ENCODE measurements at regions not wholly inside any gene's neighbourhood (a gene's known extent, or its start where the extent isn't known, plus 50 kb on each side); places are given as distances from the start of the nearest gene placed in this dataset.

DNA sequence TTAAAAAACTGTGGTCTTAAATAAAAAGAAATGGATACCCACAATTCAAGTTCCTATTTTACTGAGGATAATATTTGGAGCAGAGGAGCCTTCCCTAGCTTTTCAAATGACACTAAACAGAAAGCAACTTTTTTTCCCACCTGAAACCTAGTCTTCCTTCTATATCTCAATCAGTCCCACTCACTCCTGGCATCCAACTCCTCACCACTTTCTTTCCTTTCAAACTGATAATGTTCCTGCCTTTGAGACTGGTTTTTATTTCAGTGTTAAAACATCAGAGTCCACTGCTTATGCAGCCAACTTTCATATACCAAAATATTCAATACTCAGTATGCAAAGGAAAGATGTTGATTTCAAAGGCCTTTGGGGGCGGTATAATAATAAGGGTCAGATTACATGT is 225.6 kb downstream of the GXYLT1 start:
- Histone ChIP-seq H3K18ac (ENCODE audit: low read length) (no peak overlapping the region), H3K27ac (ENCODE audit: low read depth, low read length) (no peak overlapping the region), H3K27me3 (ENCODE audit: insufficient read depth, low read length) (no peaks in the 10 kb centered on the region), H3K36me3 (ENCODE audit: control insufficient read depth in 1 of 2, insufficient read depth in 2 of 2, low read length in 2 of 2) (no peaks in the 10 kb centered on the region), H4K8ac (ENCODE audit: low read depth, low read length) (no peak overlapping the region), H3K23ac (ENCODE audit: low read length) (no peak overlapping the region), H2BK12ac (ENCODE audit: low read length) (no peak overlapping the region), H4K91ac (ENCODE audit: low read depth, low read length) (no peak overlapping the region), H3K4me3 (ENCODE audit: low read depth, low read length) (no peak overlapping the region), H3K4me1 (ENCODE audit: control insufficient read depth in 1 of 2, insufficient read depth in 2 of 2, low read length in 2 of 2) (peaks cover 0 to 2% of the 10 kb centered on the region in 2 experiments), H2AFZ (ENCODE audit: insufficient read depth, low read length, poor library complexity) (no peak overlapping the region), H3K4ac (ENCODE audit: low read depth, low read length) (no peak overlapping the region), H4K12ac (ENCODE audit: low read depth, low read length) (no peak overlapping the region), H2AK5ac (ENCODE audit: low read length) (no peak overlapping the region), H3K79me2 (ENCODE audit: control insufficient read depth, insufficient read depth, low read length, poor library complexity) (no peaks in the 10 kb centered on the region), H3K4me2 (ENCODE audit: low read length) (no peak overlapping the region), H3K9ac (ENCODE audit: low read length) (no peak overlapping the region), H3K14ac (ENCODE audit: low read length) (no peak overlapping the region), H3K9me3 (ENCODE audit: insufficient read depth, low read depth, low read length) (no peaks in the 10 kb centered on the region), H2BK5ac (ENCODE audit: low read depth, low read length, poor library complexity) (no peak overlapping the region), H3K79me1 (ENCODE audit: low read length) (peaks cover 2% of the 10 kb centered on the region), H2BK120ac (ENCODE audit: insufficient read depth, low read length, poor library complexity) (no peak overlapping the region)
- WGBS (ENCODE audit: extremely low coverage, insufficient coverage, insufficient read length), result no CpG with 5 or more reads among the region's 1 CpG
- DNase-seq, result no peak

- Histone ChIP-seq H3K4me2 (ENCODE audit: low read length) (no peak overlapping the region), H4K91ac (ENCODE audit: low read depth, low read length) (no peak overlapping the region), H3K79me2 (ENCODE audit: control insufficient read depth, insufficient read depth, low read length, poor library complexity) (no peaks in the 10 kb centered on the region), H2BK12ac (ENCODE audit: low read length) (no peak overlapping the region), H3K27ac (ENCODE audit: low read depth, low read length) (no peak overlapping the region), H3K79me1 (ENCODE audit: low read length) (peaks cover 2% of the 10 kb centered on the region), H3K9ac (ENCODE audit: low read length) (no peak overlapping the region), H2BK120ac (ENCODE audit: insufficient read depth, low read length, poor library complexity) (no peak overlapping the region), H3K9me3 (ENCODE audit: insufficient read depth, low read depth, low read length) (no peaks in the 10 kb centered on the region), H4K12ac (ENCODE audit: low read depth, low read length) (no peak overlapping the region), H3K18ac (ENCODE audit: low read length) (no peak overlapping the region), H2AK5ac (ENCODE audit: low read length) (no peak overlapping the region), H3K27me3 (ENCODE audit: insufficient read depth, low read length) (no peaks in the 10 kb centered on the region), H2BK5ac (ENCODE audit: low read depth, low read length, poor library complexity) (no peak overlapping the region), H3K23ac (ENCODE audit: low read length) (no peak overlapping the region), H3K14ac (ENCODE audit: low read length) (no peak overlapping the region), H3K4me3 (ENCODE audit: low read depth, low read length) (no peak overlapping the region), H3K4me1 (ENCODE audit: control insufficient read depth in 1 of 2, insufficient read depth in 2 of 2, low read length in 2 of 2) (peaks cover 0 to 2% of the 10 kb centered on the region in 2 experiments), H4K8ac (ENCODE audit: low read depth, low read length) (no peak overlapping the region), H2AFZ (ENCODE audit: insufficient read depth, low read length, poor library complexity) (no peak overlapping the region), H3K4ac (ENCODE audit: low read depth, low read length) (no peak overlapping the region), H3K36me3 (ENCODE audit: control insufficient read depth in 1 of 2, insufficient read depth in 2 of 2, low read length in 2 of 2) (no peaks in the 10 kb centered on the region)
- no CpG with 5 or more reads among the region's 5 CpGs for WGBS (ENCODE audit: extremely low coverage, insufficient coverage, insufficient read length)
- no peak for DNase-seq
Observed at GRCh38 chr12:41917938-41918341, 226.7 kb downstream of the GXYLT1 start.

GRCh38 chr12:41917181-41917580 is 227.5 kb downstream of the GXYLT1 start:
- Histone ChIP-seq H2BK12ac (ENCODE audit: low read length) (no peak overlapping the region), H3K4me1 (ENCODE audit: control insufficient read depth in 1 of 2, insufficient read depth in 2 of 2, low read length in 2 of 2) (peaks cover 0 to 2% of the 10 kb centered on the region in 2 experiments), H3K4ac (ENCODE audit: low read depth, low read length) (no peak overlapping the region), H3K9ac (ENCODE audit: low read length) (no peak overlapping the region), H2BK120ac (ENCODE audit: insufficient read depth, low read length, poor library complexity) (no peak overlapping the region), H2AFZ (ENCODE audit: insufficient read depth, low read length, poor library complexity) (no peak overlapping the region), H3K36me3 (ENCODE audit: control insufficient read depth in 1 of 2, insufficient read depth in 2 of 2, low read length in 2 of 2) (no peaks in the 10 kb centered on the region), H3K79me2 (ENCODE audit: control insufficient read depth, insufficient read depth, low read length, poor library complexity) (no peaks in the 10 kb centered on the region), H2BK5ac (ENCODE audit: low read depth, low read length, poor library complexity) (no peak overlapping the region), H3K27me3 (ENCODE audit: insufficient read depth, low read length) (no peaks in the 10 kb centered on the region), H3K9me3 (ENCODE audit: insufficient read depth, low read depth, low read length) (no peaks in the 10 kb centered on the region), H4K91ac (ENCODE audit: low read depth, low read length) (no peak overlapping the region), H3K79me1 (ENCODE audit: low read length) (peaks cover 2% of the 10 kb centered on the region), H2AK5ac (ENCODE audit: low read length) (no peak overlapping the region), H3K23ac (ENCODE audit: low read length) (no peak overlapping the region), H4K8ac (ENCODE audit: low read depth, low read length) (no peak overlapping the region), H4K12ac (ENCODE audit: low read depth, low read length) (no peak overlapping the region), H3K4me3 (ENCODE audit: low read depth, low read length) (no peak overlapping the region), H3K27ac (ENCODE audit: low read depth, low read length) (no peak overlapping the region), H3K18ac (ENCODE audit: low read length) (no peak overlapping the region), H3K4me2 (ENCODE audit: low read length) (no peak overlapping the region), H3K14ac (ENCODE audit: low read length) (no peak overlapping the region)
- DNase-seq, result no peak

DNA sequence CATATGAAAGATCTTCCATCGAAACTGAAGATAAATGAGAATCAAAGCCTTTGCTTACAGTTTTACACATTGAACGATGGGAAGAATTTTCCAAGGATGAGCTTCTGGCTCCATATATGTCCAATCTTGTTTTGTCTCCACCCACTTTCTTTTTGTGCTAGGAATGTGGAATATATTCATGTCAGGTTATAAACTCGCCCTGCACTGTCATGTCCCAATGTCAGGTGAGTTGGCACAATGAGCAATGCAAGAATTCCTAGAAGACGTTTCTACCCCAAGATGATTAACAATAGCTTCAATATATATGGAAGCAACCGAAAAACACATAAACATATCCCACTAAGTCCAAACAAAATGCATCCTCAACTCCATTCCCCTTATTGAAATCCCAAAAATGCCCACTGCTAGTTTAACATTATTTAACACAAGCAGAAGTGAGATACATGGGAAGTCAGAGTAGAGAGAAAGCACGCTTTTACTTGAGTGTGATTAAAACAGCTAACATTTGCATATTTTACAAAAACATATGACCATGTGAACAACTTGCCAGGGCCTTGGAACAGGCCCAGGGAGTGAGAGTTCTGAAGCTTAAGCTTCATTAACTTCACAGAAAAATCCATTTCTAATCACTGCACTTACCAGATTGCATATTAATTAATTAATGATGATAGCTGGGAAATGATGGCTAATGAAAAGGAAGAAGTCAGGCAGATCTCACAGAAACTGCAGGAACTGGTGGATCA is 233.9 kb downstream of the GXYLT1 start:
- H2BK12ac ChIP-seq (ENCODE audit: low read length), result no peak overlapping the region
- H3K27ac ChIP-seq (ENCODE audit: low read depth, low read length), result no peak overlapping the region
- no peak for DNase-seq
- H2BK120ac ChIP-seq (ENCODE audit: insufficient read depth, low read length, poor library complexity), result no peak overlapping the region
- H2AFZ ChIP-seq (ENCODE audit: insufficient read depth, low read length, poor library complexity), result no peak overlapping the region
- no peaks in the 10 kb centered on the region for H3K4me1 ChIP-seq (ENCODE audit: control insufficient read depth in 1 of 2, insufficient read depth in 2 of 2, low read length in 2 of 2)
- no peaks in the 10 kb centered on the region for H3K27me3 ChIP-seq (ENCODE audit: insufficient read depth, low read length)
- no peak overlapping the region for H2BK5ac ChIP-seq (ENCODE audit: low read depth, low read length, poor library complexity)
- H3K4ac ChIP-seq (ENCODE audit: low read depth, low read length), result no peak overlapping the region
- WGBS (ENCODE audit: extremely low coverage, insufficient coverage, insufficient read length), result no CpG with 5 or more reads among the region's 6 CpGs
- H3K9me3 ChIP-seq (ENCODE audit: insufficient read depth, low read depth, low read length), result no peaks in the 10 kb centered on the region
- H3K36me3 ChIP-seq (ENCODE audit: control insufficient read depth in 1 of 2, insufficient read depth in 2 of 2, low read length in 2 of 2), result no peaks in the 10 kb centered on the region
- H4K8ac ChIP-seq (ENCODE audit: low read depth, low read length), result no peak overlapping the region
- no peak overlapping the region for H3K4me2 ChIP-seq (ENCODE audit: low read length)
- no peak overlapping the region for H4K91ac ChIP-seq (ENCODE audit: low read depth, low read length)
- H3K79me1 ChIP-seq (ENCODE audit: low read length), result no peaks in the 10 kb centered on the region
- H3K18ac ChIP-seq (ENCODE audit: low read length), result no peak overlapping the region
- no peak overlapping the region for H3K14ac ChIP-seq (ENCODE audit: low read length)
- H3K23ac ChIP-seq (ENCODE audit: low read length), result no peak overlapping the region
- no peaks in the 10 kb centered on the region for H3K79me2 ChIP-seq (ENCODE audit: control insufficient read depth, insufficient read depth, low read length, poor library complexity)
- no peak overlapping the region for H4K12ac ChIP-seq (ENCODE audit: low read depth, low read length)
- H3K4me3 ChIP-seq (ENCODE audit: low read depth, low read length), result no peak overlapping the region
- no peak overlapping the region for H3K9ac ChIP-seq (ENCODE audit: low read length)
- no peak overlapping the region for H2AK5ac ChIP-seq (ENCODE audit: low read length)

Measured in trophoblast cell (in vitro differentiated cells and primary cell).